Activated T-helper 17 cell treated with anti-CD3 and anti-CD28 coated beads, Interleukin-2, amount 50 U/mL, for 72 hours (primary cell): ENCODE measurements at regions not wholly inside any gene's neighbourhood (a gene's known extent, or its start where the extent isn't known, plus 50 kb on each side); places are given as distances from the start of the nearest gene placed in this dataset.

Experiments
- ATAC-seq: fragments of 150-1000 bp; cut with Tn5 transposase; replicated peaks from 2 replicates; pipeline ENCODE4 v1.10.0; 2021; ENCODE audit warnings: mild to moderate bottlenecking, moderate library complexity
- H3K27ac Mint-ChIP-seq: one replicate; pipeline ENCODE4 v1.8.0; 2022; ENCODE audit warnings: mixed read lengths
- H3K27me3 Mint-ChIP-seq: one replicate; pipeline ENCODE4 v1.8.0; 2022; ENCODE audit warnings: mixed read lengths
- H3K36me3 Mint-ChIP-seq: one replicate; pipeline ENCODE4 v1.8.0; 2022; ENCODE audit warnings: low read depth, mild to moderate bottlenecking, mixed read lengths
- H3K4me1 Mint-ChIP-seq: one replicate; pipeline ENCODE4 v1.8.0; 2022; ENCODE audit warnings: mixed read lengths
- H3K4me3 Mint-ChIP-seq: one replicate; pipeline ENCODE4 v1.8.0; 2022; ENCODE audit warnings: mild to moderate bottlenecking, mixed read lengths
- H3K9me3 Mint-ChIP-seq: one replicate; pipeline ENCODE4 v1.8.0; 2022; ENCODE audit warnings: mixed read lengths

- H3K9me3 Mint-ChIP-seq: no peaks in the 10 kb centered on the region
- H3K27me3 Mint-ChIP-seq: no peaks in the 10 kb centered on the region
- ATAC-seq: no peak
- peaks cover 22% of the 10 kb centered on the region for H3K4me1 Mint-ChIP-seq
- no peak overlapping the region for H3K27ac Mint-ChIP-seq
- H3K36me3 Mint-ChIP-seq: peaks cover 11% of the 10 kb centered on the region
- no peak overlapping the region for H3K4me3 Mint-ChIP-seq
These were observed 130.1 kb downstream of the KLF12 start for GRCh38 chr13:74004109-74004508.

DNA sequence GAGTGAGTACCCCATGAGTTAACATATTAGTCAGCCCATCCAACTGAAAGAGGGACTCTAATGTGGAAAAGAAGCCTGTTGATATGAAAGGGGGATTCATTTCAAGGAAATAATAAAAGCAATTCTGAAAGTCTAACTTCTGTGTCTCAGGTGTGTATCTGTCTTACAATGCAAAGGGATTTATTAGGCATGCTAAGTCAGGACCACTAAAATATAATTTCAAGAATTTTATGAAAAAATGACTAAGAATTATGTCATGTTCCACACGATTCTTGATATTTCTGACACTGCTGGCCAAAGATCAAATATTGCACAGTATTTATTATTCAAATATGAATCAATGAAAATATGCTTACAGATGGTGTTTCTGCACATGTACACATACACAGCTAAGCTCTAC, 130.8 kb downstream of the KLF12 start:
- H3K27me3 Mint-ChIP-seq: no peaks in the 10 kb centered on the region
- H3K4me3 Mint-ChIP-seq: no peak overlapping the region
- no peak overlapping the region for H3K27ac Mint-ChIP-seq
- H3K9me3 Mint-ChIP-seq: no peaks in the 10 kb centered on the region
- ATAC-seq: peak; percentile 24
- H3K4me1 Mint-ChIP-seq: peaks cover 27% of the 10 kb centered on the region
- H3K36me3 Mint-ChIP-seq: peaks cover 11% of the 10 kb centered on the region

DNA sequence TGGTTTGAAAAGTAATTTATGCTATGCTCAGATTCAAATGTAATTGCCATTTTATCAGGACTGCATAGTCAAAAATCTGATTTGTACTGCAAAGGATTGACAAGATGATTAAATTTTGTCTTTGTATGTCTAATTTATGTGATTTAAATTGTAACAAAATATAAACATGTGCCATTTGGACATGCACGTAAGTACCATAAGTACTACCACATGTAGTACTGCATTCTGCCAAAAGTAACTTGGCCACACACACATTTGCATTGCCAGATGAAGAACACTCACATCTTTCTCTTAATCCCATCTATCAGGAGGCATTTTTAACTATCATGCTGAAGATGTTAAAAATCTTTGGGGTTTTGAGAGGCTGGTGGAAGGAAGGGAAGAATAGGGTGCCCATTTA, 133.3 kb downstream of the KLF12 start:
- Mint-ChIP-seq H3K27ac (peak overlapping the region; percentile 23), H3K4me1 (peaks cover 17% of the 10 kb centered on the region), H3K27me3 (no peaks in the 10 kb centered on the region), H3K4me3 (no peak overlapping the region), H3K9me3 (no peaks in the 10 kb centered on the region), H3K36me3 (no peaks in the 10 kb centered on the region)
- ATAC-seq: no peak

DNA sequence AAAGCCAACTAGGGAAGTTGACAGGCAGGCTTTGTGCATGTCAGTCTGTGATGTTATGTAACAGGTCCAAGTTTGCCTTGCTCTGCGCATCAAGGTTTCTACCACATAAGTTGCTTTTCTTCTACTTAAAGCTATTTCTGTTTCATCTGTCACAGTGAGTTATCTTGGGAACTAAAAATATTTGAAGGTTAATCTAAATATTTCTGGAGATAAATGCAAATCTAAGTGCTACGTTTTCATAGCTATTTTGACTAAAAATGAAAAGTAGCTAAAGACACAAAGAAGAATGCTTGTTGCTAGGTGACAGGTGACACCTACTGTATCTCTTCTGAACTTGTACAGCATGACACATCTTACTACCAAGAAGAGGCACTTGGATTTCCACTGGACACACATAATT, 135.6 kb downstream of the KLF12 start:
- peaks cover 21% of the 10 kb centered on the region for H3K4me1 Mint-ChIP-seq
- peak overlapping the region; percentile 2 for H3K4me3 Mint-ChIP-seq

DNA sequence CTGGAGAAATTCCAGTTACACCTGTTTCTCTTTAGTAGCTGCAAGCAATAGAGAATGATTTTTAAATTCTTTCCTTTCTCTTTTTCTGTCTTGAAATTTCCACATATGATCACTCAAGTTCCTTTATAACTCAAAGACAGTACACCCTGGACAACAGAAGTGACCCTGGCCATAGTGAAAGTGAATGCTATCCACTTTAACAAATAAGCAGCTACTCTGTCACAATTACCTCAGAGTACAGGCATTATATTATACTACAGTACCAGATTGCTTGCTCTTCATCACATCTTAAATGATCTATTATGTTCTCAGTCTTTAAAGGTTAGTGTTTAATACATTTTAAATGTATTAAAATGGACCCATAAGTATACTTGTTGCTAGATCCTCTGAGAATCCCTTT, 136.2 kb downstream of the KLF12 start:
- ATAC-seq: no peak

More for the DNA sequence above, 135.6 kb downstream of the KLF12 start:
- peak; percentile 95 for ATAC-seq
- H3K27me3 Mint-ChIP-seq: no peaks in the 10 kb centered on the region
- peak overlapping the region; percentile 71 for H3K27ac Mint-ChIP-seq
- peaks cover 15% of the 10 kb centered on the region for H3K36me3 Mint-ChIP-seq
- H3K9me3 Mint-ChIP-seq: no peaks in the 10 kb centered on the region

GRCh38 chr13:73996569-73996968, 137.6 kb downstream of the KLF12 start:
- no peak for ATAC-seq
- Mint-ChIP-seq H3K36me3 (peaks cover 31% of the 10 kb centered on the region), H3K4me3 (no peak overlapping the region), H3K27ac (no peak overlapping the region), H3K27me3 (no peaks in the 10 kb centered on the region), H3K9me3 (no peaks in the 10 kb centered on the region), H3K4me1 (peaks cover 21% of the 10 kb centered on the region)

More for the DNA sequence above, 136.2 kb downstream of the KLF12 start:
- Mint-ChIP-seq H3K27me3 (no peaks in the 10 kb centered on the region), H3K9me3 (no peaks in the 10 kb centered on the region), H3K4me3 (no peak overlapping the region), H3K36me3 (peaks cover 20% of the 10 kb centered on the region), H3K4me1 (peaks cover 21% of the 10 kb centered on the region), H3K27ac (peak overlapping the region; percentile 71)

DNA sequence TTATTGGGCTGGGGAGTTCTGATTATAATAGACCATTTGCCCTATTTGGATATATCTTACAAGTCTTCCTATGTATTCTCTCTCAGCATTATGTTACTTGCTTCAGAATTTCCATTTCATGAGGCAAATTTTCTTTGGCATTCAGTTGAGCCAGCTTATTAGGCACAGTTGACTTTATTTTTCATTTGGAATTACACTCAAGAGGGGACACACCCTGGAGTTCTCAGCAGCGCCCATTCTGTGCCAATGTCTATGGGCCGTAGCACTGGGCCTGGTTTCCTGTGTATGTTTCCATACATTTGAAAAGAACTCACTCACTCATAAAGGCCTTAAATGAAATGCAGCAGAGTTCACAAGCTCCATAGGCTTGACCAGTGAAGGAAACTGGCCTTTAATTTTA, 138.5 kb downstream of the KLF12 start:
- Mint-ChIP-seq H3K4me3 (no peak overlapping the region), H3K4me1 (peaks cover 21% of the 10 kb centered on the region), H3K27me3 (no peaks in the 10 kb centered on the region), H3K27ac (no peak overlapping the region), H3K9me3 (no peaks in the 10 kb centered on the region), H3K36me3 (peaks cover 31% of the 10 kb centered on the region)
- ATAC-seq: no peak

DNA sequence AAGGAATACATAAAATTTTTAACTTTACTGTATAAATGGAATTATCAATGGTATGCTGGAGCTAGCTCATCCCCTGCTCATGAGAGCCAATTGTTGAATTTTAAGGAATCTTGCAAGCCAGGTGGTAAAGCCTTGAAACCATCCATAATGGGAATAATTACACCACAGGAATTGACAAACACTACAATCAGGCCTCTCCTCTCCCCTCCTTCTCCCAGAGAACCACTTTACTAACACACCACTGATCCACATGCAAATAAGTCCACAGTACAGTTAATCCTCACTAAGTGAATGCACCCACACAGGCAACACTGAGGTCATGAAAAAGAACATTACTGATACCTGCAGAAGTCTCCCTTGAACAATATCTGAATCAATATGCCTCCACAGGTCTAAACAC, 140.5 kb downstream of the KLF12 start:
- Mint-ChIP-seq H3K27me3 (no peaks in the 10 kb centered on the region), H3K27ac (no peak overlapping the region), H3K36me3 (peaks cover 36% of the 10 kb centered on the region), H3K9me3 (no peaks in the 10 kb centered on the region), H3K4me3 (no peak overlapping the region), H3K4me1 (peaks cover 20% of the 10 kb centered on the region)
- ATAC-seq: no peak

- ATAC-seq: no peak
- H3K36me3 Mint-ChIP-seq: peaks cover 36% of the 10 kb centered on the region
- H3K27me3 Mint-ChIP-seq: no peaks in the 10 kb centered on the region
- H3K4me3 Mint-ChIP-seq: no peak overlapping the region
- H3K4me1 Mint-ChIP-seq: peaks cover 19% of the 10 kb centered on the region
- no peak overlapping the region for H3K27ac Mint-ChIP-seq
- H3K9me3 Mint-ChIP-seq: no peaks in the 10 kb centered on the region
These were observed 142.3 kb downstream of the KLF12 start for GRCh38 chr13:73991884-73992283.

DNA sequence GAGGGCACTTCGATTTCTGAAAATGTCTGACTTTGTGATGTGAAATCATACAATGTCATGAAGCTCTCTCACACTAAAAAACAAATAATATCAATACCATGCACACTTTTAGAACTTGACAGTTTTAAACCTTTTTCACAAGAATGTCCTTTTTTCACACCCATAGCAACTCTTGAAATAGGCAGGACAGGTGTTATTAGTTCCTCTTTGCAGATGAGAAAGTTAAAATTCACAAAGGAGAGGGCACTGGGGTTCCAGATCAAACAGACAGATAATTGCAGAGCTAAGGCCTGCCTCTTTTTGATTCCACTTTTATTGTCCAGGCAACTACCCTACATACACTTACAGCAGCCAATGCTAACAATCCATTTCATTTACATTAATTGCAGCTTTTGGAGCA, 142.8 kb downstream of the KLF12 start:
- peaks cover 22% of the 10 kb centered on the region for H3K4me1 Mint-ChIP-seq
- H3K9me3 Mint-ChIP-seq: no peaks in the 10 kb centered on the region
- no peak overlapping the region for H3K27ac Mint-ChIP-seq
- no peak for ATAC-seq
- H3K27me3 Mint-ChIP-seq: no peaks in the 10 kb centered on the region
- H3K36me3 Mint-ChIP-seq: peaks cover 36% of the 10 kb centered on the region
- no peak overlapping the region for H3K4me3 Mint-ChIP-seq

DNA sequence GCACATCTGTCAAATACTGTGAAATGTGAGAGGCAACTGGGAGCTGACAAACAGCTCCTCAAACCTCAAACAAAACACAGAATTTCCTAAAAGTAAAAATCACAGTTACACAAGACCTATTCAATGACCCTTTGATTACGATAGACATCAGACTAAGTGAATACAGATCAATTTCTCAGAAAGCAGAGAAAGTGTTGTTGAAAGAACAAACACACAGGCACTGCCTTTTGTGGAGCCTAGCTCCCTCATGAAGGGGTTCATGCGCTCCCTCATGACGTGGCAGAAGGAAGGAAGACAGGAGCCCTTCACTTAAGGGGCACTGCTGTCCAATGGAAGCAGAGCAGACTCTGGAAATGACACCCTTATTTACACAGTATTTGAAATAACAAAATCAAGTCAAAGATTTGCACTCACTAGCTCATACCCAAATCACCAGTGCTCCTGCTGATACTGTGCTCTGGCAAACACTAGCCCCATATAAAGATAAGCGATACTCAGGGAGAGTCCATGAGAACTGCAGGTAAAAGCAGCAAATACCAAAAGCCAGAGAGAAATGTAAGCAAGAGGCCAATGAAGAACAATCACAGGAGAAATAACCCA, 144.9 kb downstream of the KLF12 start:
- Mint-ChIP-seq H3K9me3 (no peaks in the 10 kb centered on the region), H3K27ac (peak overlapping the region; percentile 64), H3K4me3 (no peak overlapping the region), H3K4me1 (peaks cover 35% of the 10 kb centered on the region), H3K36me3 (peaks cover 34% of the 10 kb centered on the region), H3K27me3 (no peaks in the 10 kb centered on the region)
- no peak for ATAC-seq

DNA sequence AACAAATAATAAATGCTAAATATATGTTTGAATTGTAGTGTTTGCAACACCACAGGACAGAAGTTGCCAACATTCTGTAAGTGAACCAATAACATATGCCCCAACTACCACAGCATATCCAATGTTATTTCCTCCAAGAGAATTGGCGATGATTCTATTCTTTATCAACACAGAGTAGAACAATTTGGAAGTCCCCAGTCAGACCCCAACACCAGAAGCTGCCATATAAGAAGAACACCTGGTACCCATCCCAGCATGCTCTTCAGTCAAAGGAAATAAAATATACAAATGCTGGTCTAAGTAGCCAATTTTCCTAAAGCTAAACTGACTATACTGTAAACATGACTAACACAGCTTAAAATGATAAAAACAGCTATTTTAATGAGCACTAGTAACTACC, 145.7 kb downstream of the KLF12 start:
- no peaks in the 10 kb centered on the region for H3K27me3 Mint-ChIP-seq
- peak overlapping the region; percentile 64 for H3K27ac Mint-ChIP-seq
- H3K4me3 Mint-ChIP-seq: no peak overlapping the region
- H3K4me1 Mint-ChIP-seq: peaks cover 37% of the 10 kb centered on the region
- no peak for ATAC-seq
- H3K36me3 Mint-ChIP-seq: peaks cover 26% of the 10 kb centered on the region
- H3K9me3 Mint-ChIP-seq: no peaks in the 10 kb centered on the region

GRCh38 chr13:73987618-73988017, 146.6 kb downstream of the KLF12 start:
- Mint-ChIP-seq H3K27me3 (no peaks in the 10 kb centered on the region), H3K4me1 (peaks cover 37% of the 10 kb centered on the region), H3K4me3 (no peak overlapping the region), H3K36me3 (peaks cover 19% of the 10 kb centered on the region), H3K27ac (peak overlapping the region; percentile 15), H3K9me3 (no peaks in the 10 kb centered on the region)
- no peak for ATAC-seq

- ATAC-seq: peak; percentile 37
- H3K27me3 Mint-ChIP-seq: no peaks in the 10 kb centered on the region
These were observed 148.4 kb downstream of the KLF12 start for GRCh38 chr13:73985783-73986182.

DNA sequence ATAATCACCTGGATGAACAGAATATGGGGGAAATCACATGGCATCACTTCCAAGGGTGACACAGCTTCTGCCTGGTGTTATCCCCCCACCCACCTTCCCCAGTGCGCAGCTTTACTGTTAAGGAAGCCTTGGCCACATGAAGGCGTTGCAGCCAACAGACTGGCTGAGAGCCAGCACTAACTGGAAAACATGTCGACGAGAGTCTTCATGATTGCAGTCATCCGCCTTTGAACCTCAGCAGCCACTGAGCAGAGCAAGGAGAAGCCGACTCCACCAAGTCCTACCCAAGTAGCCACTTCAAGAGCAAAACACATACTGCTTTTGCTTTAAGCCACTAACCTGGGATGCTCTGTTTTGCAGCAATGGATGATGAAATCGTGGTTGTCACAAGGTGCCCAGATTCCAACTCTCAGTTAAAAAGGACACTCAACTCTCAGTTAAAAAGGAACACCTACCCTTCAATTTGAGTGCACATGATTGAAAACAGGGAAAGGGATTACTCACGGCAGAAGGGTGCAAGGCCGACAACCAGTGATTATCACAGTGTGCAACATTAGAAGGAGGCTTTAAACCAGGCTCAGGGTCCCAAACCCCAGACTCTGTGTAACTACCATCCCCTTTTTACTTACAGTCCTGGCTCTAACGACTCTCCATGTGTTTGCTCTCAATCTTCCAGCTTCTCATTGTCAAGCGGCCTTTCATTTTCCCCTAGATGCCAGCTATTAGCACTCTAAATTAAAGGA, 149.1 kb downstream of the KLF12 start:
- Mint-ChIP-seq H3K4me3 (peak overlapping the region; percentile 79), H3K27ac (peak overlapping the region; percentile 91), H3K27me3 (no peaks in the 10 kb centered on the region), H3K36me3 (peaks cover 11% of the 10 kb centered on the region), H3K4me1 (peaks cover 35% of the 10 kb centered on the region), H3K9me3 (no peaks in the 10 kb centered on the region)
- ATAC-seq: peak; percentile 93

More at GRCh38 chr13:73985783-73986182, 148.4 kb downstream of the KLF12 start:
- H3K36me3 Mint-ChIP-seq: peaks cover 11% of the 10 kb centered on the region
- H3K4me1 Mint-ChIP-seq: peaks cover 31% of the 10 kb centered on the region
- H3K9me3 Mint-ChIP-seq: no peaks in the 10 kb centered on the region
- peak overlapping the region; percentile 79 for H3K4me3 Mint-ChIP-seq
- peak overlapping the region; percentile 91 for H3K27ac Mint-ChIP-seq
